GM21717 (cell line): ENCODE measurements at regions not wholly inside any gene's neighbourhood (a gene's known extent, or its start where the extent isn't known, plus 50 kb on each side); places are given as distances from the start of the nearest gene placed in this dataset.
"Not testable (repeated sequence)": the region's sequence is repeated elsewhere in the genome, so short reads cannot be mapped to it uniquely, and the experiment has no call there.

Experiments
- ATAC-seq: cut with Tn5 transposase; IDR thresholded peaks from one replicate; pipeline ENCODE4 v1.9.1; 2021; ENCODE audit warnings: mild to moderate bottlenecking, moderate library complexity; ENCODE audit not compliant: unreplicated experiment

- not testable (repeated sequence) for ATAC-seq
These were observed 236.5 kb upstream of the POGK start for GRCh38 chr1:166602801-166603200.

- ATAC-seq = no peak
These were observed 236.0 kb upstream of the POGK start for GRCh38 chr1:166603296-166603695.

- ATAC-seq = no peak
These were observed 234.1 kb upstream of the POGK start for GRCh38 chr1:166605137-166605536.

GRCh38 chr1:166612886-166613285, 226.4 kb upstream of the POGK start:
- no peak for ATAC-seq

GRCh38 chr1:166616206-166616605, 223.1 kb upstream of the POGK start:
- ATAC-seq = no peak

GRCh38 chr1:166626711-166627110, 212.6 kb upstream of the POGK start:
- ATAC-seq = no peak

GRCh38 chr1:166627558-166627957, 211.7 kb upstream of the POGK start:
- ATAC-seq = no peak

- ATAC-seq = no peak
These were observed 211.0 kb upstream of the POGK start for GRCh38 chr1:166628259-166628658.

- no peak for ATAC-seq
These were observed 209.3 kb upstream of the POGK start for GRCh38 chr1:166629946-166630345.

GRCh38 chr1:166630369-166630768, 208.9 kb upstream of the POGK start:
- ATAC-seq = no peak

- no peak for ATAC-seq
These were observed 201.1 kb upstream of the POGK start for GRCh38 chr1:166638137-166638536.

- not testable (repeated sequence) for ATAC-seq
These were observed 182.0 kb upstream of the POGK start for GRCh38 chr1:166657228-166657627.

- not testable (repeated sequence) for ATAC-seq
These were observed 172.5 kb upstream of the POGK start for GRCh38 chr1:166666790-166667189.

GRCh38 chr1:166667600-166667999, 171.7 kb upstream of the POGK start:
- not testable (repeated sequence) for ATAC-seq

GRCh38 chr1:166671627-166672026, 167.6 kb upstream of the POGK start:
- no peak for ATAC-seq

- no peak for ATAC-seq
These were observed 165.6 kb upstream of the POGK start for GRCh38 chr1:166673722-166674121.

GRCh38 chr1:166675213-166675612, 164.1 kb upstream of the POGK start:
- ATAC-seq = no peak

- ATAC-seq = no peak
These were observed 162.3 kb upstream of the POGK start for GRCh38 chr1:166676981-166677380.

- no peak for ATAC-seq
These were observed 159.9 kb upstream of the POGK start for GRCh38 chr1:166679369-166679768.

- ATAC-seq = no peak
These were observed 156.7 kb upstream of the POGK start for GRCh38 chr1:166682588-166682987.

- not testable (repeated sequence) for ATAC-seq
These were observed 154.6 kb upstream of the POGK start for GRCh38 chr1:166684669-166685068.

GRCh38 chr1:166685200-166685599, 154.1 kb upstream of the POGK start:
- ATAC-seq = no peak

- not testable (repeated sequence) for ATAC-seq
These were observed 153.4 kb upstream of the POGK start for GRCh38 chr1:166685891-166686290.

GRCh38 chr1:166690596-166690995, 148.7 kb upstream of the POGK start:
- ATAC-seq = not testable (repeated sequence)
